ENCODE measurements at regions not wholly inside any gene's neighbourhood (a gene's known extent, or its start where the extent isn't known, plus 50 kb on each side); places are given as distances from the start of the nearest gene placed in this dataset.

DNA sequence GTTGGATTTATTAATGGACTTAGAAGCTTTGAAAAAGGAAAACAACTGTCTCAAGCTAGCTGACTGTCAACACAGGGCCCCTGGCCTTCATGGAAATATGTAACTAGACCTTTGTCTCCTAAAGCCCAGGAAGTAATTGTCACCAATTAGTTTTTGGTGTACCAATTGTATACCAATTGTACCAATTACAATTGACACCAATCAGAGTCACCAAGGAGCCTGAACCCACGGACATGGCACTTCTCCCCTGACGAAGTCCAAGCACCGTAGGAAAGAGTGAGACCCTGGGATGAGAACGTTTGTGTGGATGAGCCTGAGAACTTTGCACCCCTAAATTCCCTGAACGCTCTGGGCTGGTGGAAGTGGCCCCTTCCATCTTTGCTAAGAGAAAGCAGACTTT lies 129.0 kb downstream of the ENGASE start:
- TF ChIP-seq, protein P1, sequence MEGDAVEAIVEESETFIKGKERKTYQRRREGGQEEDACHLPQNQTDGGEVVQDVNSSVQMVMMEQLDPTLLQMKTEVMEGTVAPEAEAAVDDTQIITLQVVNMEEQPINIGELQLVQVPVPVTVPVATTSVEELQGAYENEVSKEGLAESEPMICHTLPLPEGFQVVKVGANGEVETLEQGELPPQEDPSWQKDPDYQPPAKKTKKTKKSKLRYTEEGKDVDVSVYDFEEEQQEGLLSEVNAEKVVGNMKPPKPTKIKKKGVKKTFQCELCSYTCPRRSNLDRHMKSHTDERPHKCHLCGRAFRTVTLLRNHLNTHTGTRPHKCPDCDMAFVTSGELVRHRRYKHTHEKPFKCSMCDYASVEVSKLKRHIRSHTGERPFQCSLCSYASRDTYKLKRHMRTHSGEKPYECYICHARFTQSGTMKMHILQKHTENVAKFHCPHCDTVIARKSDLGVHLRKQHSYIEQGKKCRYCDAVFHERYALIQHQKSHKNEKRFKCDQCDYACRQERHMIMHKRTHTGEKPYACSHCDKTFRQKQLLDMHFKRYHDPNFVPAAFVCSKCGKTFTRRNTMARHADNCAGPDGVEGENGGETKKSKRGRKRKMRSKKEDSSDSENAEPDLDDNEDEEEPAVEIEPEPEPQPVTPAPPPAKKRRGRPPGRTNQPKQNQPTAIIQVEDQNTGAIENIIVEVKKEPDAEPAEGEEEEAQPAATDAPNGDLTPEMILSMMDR (IDR thresholded peaks at IDR 0.05; ENCODE audit: low read length, missing control alignments): no peak
- H3K4me3 ChIP-seq (replicated peaks; ENCODE audit: low read depth, low read length): no peak overlapping the region
- DNase-seq (ENCODE audit: low read depth): no peak

DNA sequence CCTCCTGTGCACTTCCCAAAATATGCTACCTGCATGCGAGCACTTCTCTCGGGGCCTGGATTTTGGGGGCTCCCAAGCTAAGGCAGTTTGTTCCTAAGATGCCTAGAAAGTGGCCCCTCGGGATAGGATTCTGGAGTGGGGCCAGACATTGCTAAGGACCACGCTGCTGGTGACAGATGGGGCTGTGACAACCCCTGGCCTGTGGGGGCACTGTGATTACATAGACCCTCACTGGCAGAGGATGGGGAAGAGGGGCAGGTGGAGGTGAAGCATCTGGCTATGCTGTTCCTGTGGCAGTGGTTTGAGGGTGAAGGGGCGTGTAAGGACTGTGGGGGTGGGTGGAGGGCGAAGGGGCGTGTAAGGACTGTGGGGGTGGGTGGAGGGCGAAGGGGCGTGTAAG lies 128.4 kb downstream of the ENGASE start:
- TF ChIP-seq, protein P1 (IDR thresholded peaks at IDR 0.05; ENCODE audit: low read length, missing control alignments): no peak
- no peak overlapping the region for H3K4me3 ChIP-seq (replicated peaks; ENCODE audit: low read depth, low read length)
- no peak for DNase-seq (ENCODE audit: low read depth)

- H3K4me3 ChIP-seq (replicated peaks; ENCODE audit: low read depth, low read length): no peak overlapping the region
- TF ChIP-seq, protein P1 (IDR thresholded peaks at IDR 0.05; ENCODE audit: low read length, missing control alignments): no peak
- DNase-seq (ENCODE audit: low read depth): no peak
Observed at GRCh38 chr17:79202480-79202879, 127.9 kb downstream of the ENGASE start.

GRCh38 chr17:79201536-79202227 lies 127.1 kb downstream of the ENGASE start:
- H3K4me3 ChIP-seq (replicated peaks; ENCODE audit: low read depth, low read length): no peak overlapping the region
- no peak for DNase-seq (ENCODE audit: low read depth)
- TF ChIP-seq, protein P1 (IDR thresholded peaks at IDR 0.05; ENCODE audit: low read length, missing control alignments): no peak

DNA sequence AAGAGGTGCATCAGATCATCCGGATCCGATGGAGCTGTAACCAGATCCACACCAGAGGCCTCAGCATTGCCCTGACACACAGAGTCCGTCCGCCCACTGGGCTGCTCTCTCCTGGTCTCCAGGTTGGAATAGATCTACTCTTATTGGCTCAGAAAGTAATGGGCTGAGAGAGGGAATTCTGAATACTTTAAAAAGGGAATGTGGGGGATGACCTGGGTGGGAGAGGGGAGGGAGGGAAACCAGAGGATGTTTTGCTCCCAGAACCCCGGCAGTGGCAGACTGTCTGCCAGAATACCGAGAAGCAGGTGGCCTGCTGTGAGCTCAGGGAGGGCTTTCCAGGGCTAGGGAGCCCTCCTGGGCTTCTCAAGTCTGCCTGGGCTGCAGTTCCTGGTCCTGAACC lies 126.5 kb downstream of the ENGASE start:
- TF ChIP-seq, protein P1 (IDR thresholded peaks at IDR 0.05; ENCODE audit: low read length, missing control alignments): no peak
- DNase-seq (ENCODE audit: low read depth): no peak
- no peak overlapping the region for H3K4me3 ChIP-seq (replicated peaks; ENCODE audit: low read depth, low read length)

DNA sequence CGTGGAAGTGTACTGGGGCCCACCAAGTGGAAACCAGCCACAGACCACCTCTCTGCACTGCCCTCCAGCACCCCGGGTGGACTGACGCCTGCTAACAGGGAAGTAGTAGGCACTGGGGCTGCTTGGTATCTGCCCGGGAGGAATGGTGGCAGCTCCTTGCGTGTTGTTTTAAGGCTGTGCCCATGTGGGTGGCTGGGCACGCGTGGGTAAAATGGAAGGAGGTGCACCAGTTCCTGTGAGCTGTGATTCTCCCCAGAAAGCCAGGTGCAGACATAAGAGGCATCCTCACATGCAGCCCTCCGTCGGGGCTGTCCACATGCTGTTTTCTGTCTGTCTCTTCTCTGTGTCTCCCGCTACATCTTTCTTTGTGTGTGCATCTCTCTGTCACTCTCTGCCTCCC lies 122.3 kb downstream of the ENGASE start:
- DNase-seq (ENCODE audit: low read depth): no peak
- TF ChIP-seq, protein P1 (IDR thresholded peaks at IDR 0.05; ENCODE audit: low read length, missing control alignments): no peak
- no peak overlapping the region for H3K4me3 ChIP-seq (replicated peaks; ENCODE audit: low read depth, low read length)

All from fibroblast of pulmonary artery (primary cell).